IPS-15b (cell line): ENCODE measurements at regions not wholly inside any gene's neighbourhood (a gene's known extent, or its start where the extent isn't known, plus 50 kb on each side); places are given as distances from the start of the nearest gene placed in this dataset.

ENCODE experiments used
- H3K27me3 ChIP-seq: one replicate; pipeline ENCODE4 v1.6.1; 2013; ENCODE audit warnings: low read length; ENCODE audit not compliant: control insufficient read depth, insufficient read depth
- H3K36me3 ChIP-seq: one replicate; pipeline ENCODE4 v1.6.1; 2013; ENCODE audit warnings: low read length; ENCODE audit not compliant: control insufficient read depth, insufficient read depth
- H3K4me1 ChIP-seq: one replicate; pipeline ENCODE4 v1.6.1; 2013; ENCODE audit warnings: mild to moderate bottlenecking, low read length; ENCODE audit not compliant: control insufficient read depth, insufficient read depth
- H3K4me3 ChIP-seq: one replicate; pipeline ENCODE4 v1.5.1; 2013; ENCODE audit warnings: low read depth, low read length
- H3K9ac ChIP-seq: one replicate; pipeline ENCODE4 v1.6.1; 2013; ENCODE audit warnings: low read depth, mild to moderate bottlenecking, low read length
- H3K9me3 ChIP-seq: one replicate; pipeline ENCODE4 v1.6.1; 2013; ENCODE audit warnings: mild to moderate bottlenecking, low read length; ENCODE audit not compliant: control insufficient read depth, insufficient read depth

DNA sequence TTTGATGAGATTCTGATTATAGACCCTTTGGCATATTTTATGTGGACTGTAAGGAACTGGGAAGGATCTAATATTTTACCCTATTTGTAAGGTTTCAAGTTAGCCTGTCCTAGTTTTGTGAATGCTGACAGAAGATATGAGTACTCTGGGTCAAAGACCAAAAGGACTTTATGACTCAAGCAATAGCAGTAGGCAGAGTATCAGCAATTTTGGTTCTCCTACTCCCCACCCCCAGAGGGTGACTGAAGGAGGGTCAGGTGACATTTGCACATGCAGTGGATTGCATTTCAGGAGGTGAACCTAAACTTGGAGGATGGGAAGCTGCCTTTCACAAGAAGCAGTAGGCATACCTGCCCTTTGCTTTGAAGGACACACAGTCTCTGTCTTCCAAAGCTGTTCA, 84.0 kb upstream of the KLF6 start:
- peaks cover 3% of the 10 kb centered on the region for H3K4me1 ChIP-seq
- H3K27me3 ChIP-seq: no peaks in the 10 kb centered on the region
- no peak overlapping the region for H3K9ac ChIP-seq
- H3K36me3 ChIP-seq: no peaks in the 10 kb centered on the region
- H3K9me3 ChIP-seq: no peaks in the 10 kb centered on the region
- H3K4me3 ChIP-seq: no peak overlapping the region

DNA sequence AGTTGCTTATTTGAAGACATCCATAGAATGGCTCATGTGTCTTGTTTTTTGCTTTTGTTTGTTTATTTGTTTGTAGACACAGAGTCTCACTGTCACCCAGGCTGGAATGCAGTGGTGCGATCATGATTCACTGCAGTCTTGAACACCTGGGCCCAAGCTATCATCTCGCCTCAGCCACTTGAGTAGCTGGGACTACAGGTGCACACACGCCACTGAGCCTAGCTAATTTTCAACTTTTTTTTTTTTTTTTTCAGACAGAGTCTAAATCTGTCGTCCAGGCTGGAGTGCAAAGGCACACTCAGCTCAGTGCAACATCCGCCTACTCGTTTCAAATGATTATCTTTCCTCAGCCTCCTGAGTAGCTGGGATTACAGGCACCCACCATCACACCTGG, 83.3 kb upstream of the KLF6 start:
- no peak overlapping the region for H3K4me3 ChIP-seq
- no peak overlapping the region for H3K9ac ChIP-seq
- no peaks in the 10 kb centered on the region for H3K36me3 ChIP-seq
- no peaks in the 10 kb centered on the region for H3K9me3 ChIP-seq
- no peaks in the 10 kb centered on the region for H3K27me3 ChIP-seq
- peaks cover 3% of the 10 kb centered on the region for H3K4me1 ChIP-seq

DNA sequence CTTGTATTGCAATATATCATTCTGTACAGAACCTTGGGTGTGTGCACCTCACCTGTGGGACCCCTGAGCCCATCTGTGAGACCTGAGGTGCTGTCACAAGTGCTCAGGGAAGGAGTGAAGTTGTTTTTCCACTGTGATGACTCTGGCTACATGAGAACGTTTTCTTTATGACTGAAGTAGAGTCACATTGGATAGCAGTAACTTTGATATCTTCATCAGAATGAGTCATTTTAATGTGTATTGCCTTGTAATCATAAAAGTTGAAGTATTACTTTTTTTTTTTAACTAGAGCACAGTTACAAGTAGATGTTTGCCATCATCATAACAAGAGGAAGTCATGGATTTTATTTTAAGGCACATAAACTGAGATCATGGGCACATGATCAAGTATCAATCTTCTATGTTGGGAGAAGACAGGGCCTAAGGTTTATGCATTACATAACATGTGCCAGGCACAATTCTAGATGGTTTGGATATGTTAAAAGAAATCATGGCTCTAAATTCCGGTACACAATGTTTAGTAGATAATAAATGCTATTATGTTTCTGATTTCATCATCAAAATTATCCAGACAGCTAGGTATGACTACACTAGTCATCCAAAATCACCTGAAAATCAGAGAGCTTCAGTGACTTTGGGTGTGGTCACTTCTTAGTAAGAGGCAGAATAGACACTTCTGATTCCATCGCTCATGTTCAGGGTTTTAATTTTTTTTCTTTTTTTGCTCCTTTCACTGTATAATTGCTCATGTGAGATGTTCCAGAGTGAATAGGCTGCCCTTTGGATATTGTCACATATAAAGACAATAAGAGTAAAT, 82.7 kb upstream of the KLF6 start:
- no peaks in the 10 kb centered on the region for H3K36me3 ChIP-seq
- no peaks in the 10 kb centered on the region for H3K27me3 ChIP-seq
- no peak overlapping the region for H3K9ac ChIP-seq
- H3K4me3 ChIP-seq: no peak overlapping the region
- H3K4me1 ChIP-seq: no peaks in the 10 kb centered on the region
- no peaks in the 10 kb centered on the region for H3K9me3 ChIP-seq

DNA sequence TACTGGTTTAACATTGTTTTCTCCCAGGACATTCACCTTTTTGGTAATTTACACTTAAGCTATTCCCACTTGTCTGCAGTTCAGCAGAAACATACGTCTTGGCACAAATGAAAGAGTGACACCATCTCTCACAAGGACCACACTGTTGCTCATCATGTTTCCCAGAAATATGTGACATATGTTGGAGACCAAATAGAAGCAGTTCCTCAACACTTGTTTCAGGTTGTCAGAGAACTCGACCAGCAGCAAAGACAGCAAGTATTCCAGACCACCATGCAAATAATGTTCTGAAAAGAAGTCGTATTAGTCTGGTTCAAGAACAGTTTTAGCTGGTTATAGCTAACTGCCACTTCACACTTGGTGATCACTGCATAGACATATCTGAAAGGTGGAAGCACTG, 81.3 kb upstream of the KLF6 start:
- Histone ChIP-seq H3K27me3 (no peaks in the 10 kb centered on the region), H3K4me1 (no peaks in the 10 kb centered on the region), H3K4me3 (no peak overlapping the region), H3K9me3 (no peaks in the 10 kb centered on the region), H3K9ac (no peak overlapping the region), H3K36me3 (no peaks in the 10 kb centered on the region)

DNA sequence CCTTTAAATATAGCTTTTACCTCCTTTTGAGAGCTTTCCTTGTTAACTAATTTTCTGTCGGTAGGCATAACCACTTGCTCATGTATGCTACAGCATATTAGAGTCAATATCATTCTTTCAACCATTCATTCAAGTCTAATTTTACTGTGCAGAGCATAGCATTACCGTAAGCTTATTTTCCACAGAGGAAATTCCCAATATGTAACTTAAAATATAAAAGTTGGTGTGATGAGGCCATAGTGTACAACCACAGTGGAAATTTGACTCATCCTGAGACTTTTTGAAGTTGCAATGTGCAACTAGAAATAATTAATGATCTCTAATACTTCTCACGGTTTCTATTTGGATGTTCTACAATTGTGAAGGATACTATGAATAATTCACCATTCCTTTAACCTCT, 80.6 kb upstream of the KLF6 start:
- H3K27me3 ChIP-seq: no peaks in the 10 kb centered on the region
- no peak overlapping the region for H3K4me3 ChIP-seq
- no peaks in the 10 kb centered on the region for H3K9me3 ChIP-seq
- H3K9ac ChIP-seq: no peak overlapping the region
- H3K36me3 ChIP-seq: no peaks in the 10 kb centered on the region
- H3K4me1 ChIP-seq: no peaks in the 10 kb centered on the region

DNA sequence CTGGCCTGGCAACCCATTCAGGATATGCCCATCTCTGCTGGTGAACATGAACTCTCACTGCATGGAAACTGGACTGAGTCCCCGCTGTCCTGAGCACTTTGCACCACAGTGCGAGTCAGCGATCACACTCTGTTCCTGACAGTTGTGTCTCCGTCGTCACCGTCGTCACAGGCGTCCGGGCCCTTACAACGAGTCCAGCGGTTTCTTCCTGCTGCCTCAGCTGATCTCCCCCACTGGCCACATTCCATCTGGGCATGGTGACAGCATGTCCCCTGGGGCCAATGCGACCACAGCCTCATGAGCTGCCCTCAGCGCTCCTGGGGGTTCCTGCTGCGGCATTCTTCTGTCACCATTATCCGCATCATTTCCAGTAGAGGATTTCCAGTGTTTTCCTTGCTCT, 76.8 kb upstream of the KLF6 start:
- no peaks in the 10 kb centered on the region for H3K36me3 ChIP-seq
- no peaks in the 10 kb centered on the region for H3K4me1 ChIP-seq

DNA sequence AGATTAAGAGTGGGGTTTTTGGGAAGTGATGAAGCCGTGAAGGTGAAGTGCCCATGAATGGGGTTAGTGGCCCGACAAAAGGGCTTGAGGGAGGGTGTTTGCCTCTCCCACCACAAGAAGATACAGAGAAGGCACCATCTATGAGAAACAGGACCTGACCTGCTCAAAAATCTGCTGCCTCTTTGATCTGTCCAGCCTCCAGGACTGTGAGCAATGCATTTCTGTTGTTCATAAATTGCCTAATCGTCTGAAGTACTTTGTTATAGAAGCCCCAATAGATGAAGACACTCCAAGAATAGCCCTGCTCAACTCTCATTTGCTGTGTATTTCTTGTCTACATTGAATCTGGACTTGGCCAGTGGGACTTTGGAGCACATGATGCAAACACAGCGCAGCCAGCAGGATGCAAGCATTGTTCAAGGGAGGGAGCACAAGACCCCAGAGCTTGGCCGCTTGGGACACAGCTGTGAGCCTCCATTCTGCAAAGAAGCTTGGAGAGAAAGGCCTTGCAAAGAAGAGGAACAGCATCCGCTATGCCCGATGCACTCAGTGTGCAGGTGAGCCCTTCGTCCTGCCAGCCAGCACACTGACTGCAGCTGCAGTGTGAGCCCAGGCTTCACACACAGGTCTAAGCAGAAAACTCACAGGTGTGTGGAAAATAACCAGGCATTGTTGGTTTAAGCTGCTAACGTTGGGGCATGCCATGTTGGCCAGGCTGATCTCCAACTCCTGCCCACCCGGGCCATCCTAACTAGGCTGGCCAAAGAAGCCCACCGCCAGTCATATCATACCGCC, 73.2 kb upstream of the KLF6 start:
- Histone ChIP-seq H3K4me3 (no peak overlapping the region), H3K9ac (no peak overlapping the region), H3K27me3 (no peaks in the 10 kb centered on the region), H3K36me3 (no peaks in the 10 kb centered on the region), H3K4me1 (no peaks in the 10 kb centered on the region), H3K9me3 (no peaks in the 10 kb centered on the region)

More for the DNA sequence above, 76.8 kb upstream of the KLF6 start:
- H3K27me3 ChIP-seq: no peaks in the 10 kb centered on the region
- H3K9me3 ChIP-seq: no peaks in the 10 kb centered on the region
- H3K4me3 ChIP-seq: no peak overlapping the region
- no peak overlapping the region for H3K9ac ChIP-seq

DNA sequence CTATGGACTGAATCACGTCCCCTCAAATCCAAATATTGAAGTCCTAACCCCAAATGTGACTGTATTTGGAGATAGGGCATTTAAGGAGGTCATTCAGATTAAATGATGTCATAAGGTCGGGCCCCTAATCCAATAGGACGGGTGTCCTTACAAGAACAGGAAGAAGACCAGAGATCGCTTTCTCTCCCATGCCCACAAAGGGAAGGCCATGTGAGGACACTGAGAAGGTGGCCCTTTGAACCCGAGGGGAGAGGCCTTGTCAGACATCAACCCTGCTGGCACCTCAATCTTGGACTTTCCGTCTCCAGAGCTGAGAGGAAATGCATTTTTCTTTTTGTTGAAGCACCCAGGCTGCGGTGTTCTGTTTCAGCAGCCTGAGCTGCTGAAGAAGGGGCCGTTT, 72.3 kb upstream of the KLF6 start:
- Histone ChIP-seq H3K4me1 (peaks cover 5% of the 10 kb centered on the region), H3K9ac (no peak overlapping the region), H3K9me3 (no peaks in the 10 kb centered on the region), H3K36me3 (no peaks in the 10 kb centered on the region), H3K27me3 (no peaks in the 10 kb centered on the region), H3K4me3 (no peak overlapping the region)

DNA sequence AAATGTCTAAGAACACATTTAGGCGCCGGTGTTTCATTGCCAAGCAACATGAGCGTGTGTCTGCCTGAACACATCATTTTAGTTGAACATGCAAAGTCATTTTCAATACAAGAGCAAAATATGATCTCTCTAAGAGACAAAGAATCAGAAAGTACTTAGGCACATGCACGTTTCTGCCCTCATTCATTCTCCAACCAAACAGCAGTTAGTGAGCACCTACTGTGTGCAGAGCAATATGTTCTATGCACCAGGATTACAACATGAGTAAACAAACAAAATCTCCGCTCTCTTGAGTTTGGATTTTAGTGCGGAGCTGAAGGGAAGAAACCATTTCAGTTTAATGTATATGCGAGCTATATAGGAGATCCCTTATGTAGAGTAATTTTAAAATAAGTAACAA, 71.6 kb upstream of the KLF6 start:
- Histone ChIP-seq H3K4me3 (no peak overlapping the region), H3K4me1 (peaks cover 8% of the 10 kb centered on the region), H3K36me3 (no peaks in the 10 kb centered on the region), H3K27me3 (no peaks in the 10 kb centered on the region), H3K9ac (no peak overlapping the region), H3K9me3 (no peaks in the 10 kb centered on the region)

DNA sequence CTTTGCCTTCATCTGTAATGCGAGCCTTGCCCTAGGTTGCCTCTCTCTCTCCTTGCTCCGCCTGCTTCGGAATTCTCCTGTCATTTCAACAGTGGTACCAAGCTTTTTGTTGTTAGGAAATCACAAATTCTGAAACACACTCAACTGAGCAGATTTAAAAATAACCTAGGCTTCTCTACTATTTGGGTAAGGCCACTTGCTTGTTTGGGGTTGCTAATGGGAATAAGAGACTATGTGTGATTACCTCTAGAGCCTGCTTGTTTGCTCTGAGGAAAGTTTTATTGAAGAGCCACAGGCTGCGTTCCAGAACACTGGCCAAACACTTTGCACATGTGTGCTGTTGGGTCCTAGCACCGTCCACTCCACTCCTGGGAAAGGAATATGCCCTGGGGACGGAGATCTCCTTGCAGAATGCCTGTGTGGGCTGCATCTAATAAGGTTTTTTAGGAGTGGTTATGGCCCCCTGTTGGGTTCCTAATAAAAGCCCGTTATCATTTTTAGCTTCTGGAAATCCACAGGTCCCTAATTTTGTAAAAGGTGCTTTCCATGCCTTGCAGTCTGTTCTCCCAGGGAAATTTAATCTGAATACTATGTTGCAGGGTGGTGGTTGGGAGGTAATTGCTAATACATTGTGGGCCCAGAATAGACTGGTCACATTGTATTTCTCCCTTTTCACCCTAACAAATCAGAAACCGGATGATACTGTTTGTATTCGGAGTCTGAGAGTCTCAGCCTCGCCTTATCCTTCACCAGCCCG, 68.7 kb upstream of the KLF6 start:
- H3K36me3 ChIP-seq: no peaks in the 10 kb centered on the region
- H3K9me3 ChIP-seq: no peaks in the 10 kb centered on the region
- no peak overlapping the region for H3K4me3 ChIP-seq
- H3K9ac ChIP-seq: no peak overlapping the region
- H3K4me1 ChIP-seq: peaks cover 8% of the 10 kb centered on the region
- H3K27me3 ChIP-seq: no peaks in the 10 kb centered on the region

DNA sequence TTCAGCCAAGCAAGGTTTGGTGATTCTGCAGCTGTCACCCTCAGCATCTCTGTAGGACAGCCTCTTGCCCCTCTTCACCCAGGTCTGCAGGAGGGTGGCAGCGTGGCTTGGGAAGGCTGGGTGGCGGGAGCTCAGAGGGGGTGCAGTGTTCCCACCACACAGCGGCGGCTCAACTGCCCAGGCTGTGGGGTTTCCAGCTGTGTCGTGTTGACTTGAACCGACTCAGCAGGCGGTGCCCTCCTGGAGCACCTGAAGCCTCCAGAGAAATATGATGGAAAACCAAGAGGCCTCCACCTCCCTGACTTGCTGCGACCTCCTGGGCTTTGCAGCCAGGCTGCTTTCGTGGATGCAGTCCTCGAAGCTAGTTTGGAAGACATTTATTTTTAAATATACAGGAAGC, 68.0 kb upstream of the KLF6 start:
- Histone ChIP-seq H3K9ac (no peak overlapping the region), H3K9me3 (no peaks in the 10 kb centered on the region), H3K27me3 (no peaks in the 10 kb centered on the region), H3K4me1 (peaks cover 8% of the 10 kb centered on the region), H3K36me3 (no peaks in the 10 kb centered on the region), H3K4me3 (no peak overlapping the region)
